ENCODE measurements at regions not wholly inside any gene's neighbourhood (a gene's known extent, or its start where the extent isn't known, plus 50 kb on each side); places are given as distances from the start of the nearest gene placed in this dataset.

GRCh38 chr7:97468493-97468892 lies 263.4 kb upstream of the TAC1 start:
- Histone ChIP-seq H3K9me3 (replicated peaks in 1 of 3) (no peaks in the 10 kb centered on the region), H3K4me3 (no peak overlapping the region), H3K36me3 (replicated peaks in 1 of 2) (no peaks in the 10 kb centered on the region), H3K27ac (no peak overlapping the region), H3K27me3 (no peaks in the 10 kb centered on the region), H3K4me1 (replicated peaks in 1 of 2) (no peaks in the 10 kb centered on the region)
- TF ChIP-seq CTCF (IDR thresholded peaks at IDR 0.05) = no peak
- no peak for TF ChIP-seq POLR2A (IDR thresholded peaks at IDR 0.05)
- intact Hi-C loops (cut with DNase I) = no loop called here
- DNase-seq = no peak
- WGBS, 4 donors = 75 to 92% (median 88%) methylated on average over 3 of the region's 3 CpGs

- H3K4me3 ChIP-seq = no peak overlapping the region
- H3K27me3 ChIP-seq = no peaks in the 10 kb centered on the region
- no peaks in the 10 kb centered on the region for H3K9me3 ChIP-seq (replicated peaks in 1 of 3)
- TF ChIP-seq POLR2A (IDR thresholded peaks at IDR 0.05) (no peak), CTCF (IDR thresholded peaks at IDR 0.05) (no peak)
- no peak overlapping the region for H3K27ac ChIP-seq
- no peaks in the 10 kb centered on the region for H3K4me1 ChIP-seq (replicated peaks in 1 of 2)
- H3K36me3 ChIP-seq (replicated peaks in 1 of 2) = no peaks in the 10 kb centered on the region
- 75 to 82% (median 79%) methylated on average over 5 of the region's 5 CpGs for WGBS, 4 donors
- intact Hi-C loops (cut with DNase I) = no loop called here
- no peak for DNase-seq
Observed at GRCh38 chr7:97470726-97471125, 261.2 kb upstream of the TAC1 start.

- WGBS, 4 donors = 48 to 57% (median 55%) methylated on average over 3 of the region's 3 CpGs
- H3K9me3 ChIP-seq (replicated peaks in 1 of 3) = no peaks in the 10 kb centered on the region
- H3K36me3 ChIP-seq (replicated peaks in 1 of 2) = no peaks in the 10 kb centered on the region
- H3K27ac ChIP-seq = no peak overlapping the region
- no peaks in the 10 kb centered on the region for H3K4me1 ChIP-seq (replicated peaks in 1 of 2)
- H3K27me3 ChIP-seq = no peaks in the 10 kb centered on the region
- TF ChIP-seq POLR2A (IDR thresholded peaks at IDR 0.05) = no peak
- no peak for TF ChIP-seq CTCF (IDR thresholded peaks at IDR 0.05)
- DNase-seq = no peak
- intact Hi-C loops (cut with DNase I) = no loop called here
- H3K4me3 ChIP-seq = no peak overlapping the region
Observed at GRCh38 chr7:97471491-97471890, 260.4 kb upstream of the TAC1 start.

GRCh38 chr7:97479740-97480290 lies 252.1 kb upstream of the TAC1 start:
- no peak overlapping the region for H3K4me3 ChIP-seq
- TF ChIP-seq POLR2A (IDR thresholded peaks at IDR 0.05) (no peak), CTCF (IDR thresholded peaks at IDR 0.05) (no peak)
- H3K27ac ChIP-seq = no peak overlapping the region
- intact Hi-C loops (cut with DNase I) = no loop called here
- H3K36me3 ChIP-seq (replicated peaks in 1 of 2) = no peaks in the 10 kb centered on the region
- H3K4me1 ChIP-seq (replicated peaks in 1 of 2) = no peaks in the 10 kb centered on the region
- H3K9me3 ChIP-seq (replicated peaks in 1 of 3) = no peaks in the 10 kb centered on the region
- DNase-seq = peak in 1 of 7 donors; percentile 4
- WGBS, 4 donors = 26 to 35% (median 28%) methylated on average over 6 of the region's 6 CpGs
- H3K27me3 ChIP-seq = no peaks in the 10 kb centered on the region

All from adrenal gland (tissue), 9 donors.